NCI-H82 treated with DMSO at 0.1 percent for 48 hours (cell line): ENCODE measurements at regions not wholly inside any gene's neighbourhood (a gene's known extent, or its start where the extent isn't known, plus 50 kb on each side); places are given as distances from the start of the nearest gene placed in this dataset.
A peak's percentile ranks its signal among the peaks of the same experiment; 100 is the strongest.

ENCODE experiments used
- DNase-seq: peaks from one replicate; lab custom pipeline; 2025; ENCODE audit not compliant: unreplicated experiment; lab: John Stamatoyannopoulos, UW

DNA sequence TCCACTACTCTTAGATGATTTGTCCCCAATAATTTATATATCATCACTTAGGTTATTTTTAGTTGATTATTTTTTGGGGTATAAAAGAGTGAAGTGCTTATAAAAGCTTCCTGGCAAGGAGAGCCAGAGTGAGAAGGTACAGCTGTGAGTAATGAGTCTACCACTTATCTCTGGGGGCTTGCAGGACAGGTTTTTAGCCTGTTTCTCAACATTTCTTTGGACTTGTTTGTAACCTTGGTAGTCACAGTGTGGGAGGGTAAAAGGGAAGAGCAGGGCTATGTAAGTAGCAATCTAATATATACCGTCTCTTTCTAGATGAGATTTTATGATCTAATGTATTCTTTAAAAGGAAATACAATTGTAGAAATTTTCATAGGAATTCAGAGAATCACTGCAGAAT is 321.3 kb upstream of the GOLIM4 start:
- DNase-seq, result no peak

DNA sequence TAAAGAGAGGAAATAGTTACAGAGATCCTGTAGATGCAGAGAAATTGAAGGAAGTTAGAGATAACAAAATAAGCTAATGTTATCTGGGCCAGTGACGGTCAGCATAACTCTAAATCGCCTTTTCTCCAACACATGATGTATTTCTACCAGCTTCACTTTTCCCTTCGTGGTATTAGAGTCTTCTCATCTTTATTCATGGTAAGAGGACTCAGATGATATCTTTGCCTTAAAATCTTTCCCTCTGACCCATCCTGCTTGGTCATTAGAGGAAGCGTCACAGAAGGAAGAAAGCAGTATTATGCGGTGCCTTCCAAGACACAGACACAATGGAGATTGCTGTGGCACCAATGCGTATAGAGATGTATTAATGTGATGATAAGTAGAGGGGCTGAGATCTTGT is 320.7 kb upstream of the GOLIM4 start:
- no peak for DNase-seq

DNA sequence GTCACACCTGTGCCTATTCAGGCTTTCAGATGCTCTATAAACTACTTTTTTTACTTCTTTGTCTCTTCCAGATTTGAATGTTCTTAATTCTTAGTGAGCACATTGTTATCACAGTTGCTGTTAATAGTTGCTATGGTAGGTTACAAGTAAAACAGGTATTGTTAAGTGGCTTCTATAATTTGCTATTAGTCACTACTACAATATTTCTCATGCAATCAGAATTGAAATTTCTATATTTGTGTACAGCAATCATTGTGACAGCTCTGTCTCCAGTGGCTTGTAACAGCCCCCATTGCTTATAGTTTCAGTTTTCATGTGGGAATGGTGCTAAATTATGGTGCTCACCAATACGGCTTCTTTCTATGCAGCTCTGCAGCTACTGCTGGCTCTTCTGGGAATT is 318.4 kb upstream of the GOLIM4 start:
- DNase-seq, result no peak

DNA sequence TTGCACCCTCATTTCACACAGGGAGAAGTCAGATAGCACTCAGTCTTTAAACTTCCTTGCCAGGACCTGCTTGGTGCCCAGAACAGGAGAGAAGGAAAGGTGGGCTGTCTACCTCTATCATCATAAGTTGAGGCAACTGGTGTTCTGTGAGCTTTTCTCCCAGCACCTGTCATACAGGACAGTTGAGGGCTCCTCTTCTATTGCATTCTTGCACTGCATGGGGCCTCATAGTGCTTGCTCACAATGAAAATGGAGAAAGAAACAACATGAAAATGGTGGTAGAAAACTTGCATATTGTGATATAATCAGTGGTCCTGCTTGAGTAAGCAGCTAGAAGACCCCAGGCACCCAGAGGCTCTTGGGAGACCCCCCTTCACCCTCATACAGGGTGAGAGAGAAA is 311.7 kb upstream of the GOLIM4 start:
- DNase-seq, result no peak

DNA sequence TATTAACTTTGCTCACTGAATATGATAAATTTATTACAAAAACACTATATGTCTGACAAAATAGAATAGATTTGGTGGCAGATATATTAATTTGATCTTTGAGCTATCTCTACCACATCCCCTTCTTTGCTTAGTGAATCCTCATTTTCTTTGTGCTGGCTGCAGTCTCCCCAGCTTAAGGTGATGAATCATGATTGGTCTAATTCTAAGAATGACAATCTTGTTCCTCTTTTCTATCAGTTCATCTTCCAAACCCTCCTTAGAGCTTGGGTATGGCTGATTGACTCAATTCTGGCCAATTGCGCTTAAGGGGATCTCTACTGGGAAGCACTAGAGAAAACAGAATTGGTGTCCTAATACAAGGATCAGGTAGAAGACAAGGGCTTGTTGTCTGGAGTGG is 309.6 kb upstream of the GOLIM4 start:
- no peak for DNase-seq

DNA sequence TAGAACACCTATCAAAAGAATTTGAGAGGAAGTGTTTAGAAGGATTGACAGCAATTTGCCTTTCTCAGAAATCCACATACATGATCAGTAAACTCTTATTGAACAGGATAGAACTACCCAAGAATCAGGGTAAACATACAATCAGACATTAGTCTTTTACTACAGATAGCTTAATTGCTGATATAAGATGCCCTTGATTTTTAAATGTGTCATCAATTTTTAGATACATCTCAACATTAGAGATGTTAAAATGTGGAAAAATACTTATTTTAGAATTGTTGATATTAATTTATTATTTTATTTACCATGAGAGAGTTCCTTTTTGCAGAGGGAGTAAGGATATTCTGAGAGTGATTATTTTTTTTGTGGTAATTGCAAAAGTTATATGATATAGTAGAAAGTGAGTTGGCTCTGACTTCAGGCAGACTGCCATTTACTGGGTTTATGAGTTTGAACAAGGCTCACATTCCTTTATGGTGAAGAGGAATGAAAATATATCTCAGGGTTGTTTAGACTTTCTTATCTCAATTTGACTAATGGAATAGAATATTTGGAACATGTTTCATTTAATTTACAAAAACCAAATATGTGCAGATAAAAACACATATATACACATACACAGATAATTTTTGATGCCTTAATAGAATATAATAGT is 302.8 kb upstream of the GOLIM4 start:
- DNase-seq, result no peak

DNA sequence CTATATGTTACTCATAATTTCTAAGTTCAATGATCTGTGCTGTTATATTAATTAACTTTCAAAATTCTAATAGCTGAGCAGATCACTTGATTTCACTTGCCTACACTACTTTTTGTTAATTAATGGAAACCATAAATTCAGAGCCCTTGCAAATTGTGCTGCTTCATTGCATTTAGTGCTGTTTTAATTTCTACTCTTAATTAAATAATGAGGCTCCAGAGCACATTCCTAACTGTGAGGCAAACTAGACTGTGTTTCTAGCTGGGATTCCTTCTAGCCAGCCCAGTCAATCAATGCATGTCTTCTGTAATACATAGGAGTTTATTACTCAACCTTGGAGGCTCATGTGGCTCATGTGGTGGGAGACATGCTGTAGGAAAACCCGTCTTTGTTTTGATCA is 301.1 kb upstream of the GOLIM4 start:
- no peak for DNase-seq

DNA sequence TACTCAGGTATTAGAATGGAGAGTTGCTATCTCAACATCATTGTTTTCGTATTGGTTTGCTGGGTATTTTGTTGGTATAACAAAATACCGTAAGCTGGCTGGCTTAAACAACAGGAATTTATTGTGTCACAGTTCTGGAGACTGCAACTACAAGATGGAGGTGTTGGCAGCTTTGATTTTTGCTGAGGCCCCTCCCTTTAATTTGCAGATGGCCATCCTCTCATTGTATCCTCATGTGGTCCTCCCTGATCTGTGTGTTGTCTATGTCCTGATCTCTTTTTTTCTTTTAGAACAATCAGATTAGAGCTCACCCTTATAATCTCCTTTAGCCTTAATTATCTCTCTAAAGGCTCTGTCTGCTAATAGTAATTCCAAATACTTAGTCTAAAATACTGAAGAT is 299.8 kb upstream of the GOLIM4 start:
- peak; percentile 99 for DNase-seq

DNA sequence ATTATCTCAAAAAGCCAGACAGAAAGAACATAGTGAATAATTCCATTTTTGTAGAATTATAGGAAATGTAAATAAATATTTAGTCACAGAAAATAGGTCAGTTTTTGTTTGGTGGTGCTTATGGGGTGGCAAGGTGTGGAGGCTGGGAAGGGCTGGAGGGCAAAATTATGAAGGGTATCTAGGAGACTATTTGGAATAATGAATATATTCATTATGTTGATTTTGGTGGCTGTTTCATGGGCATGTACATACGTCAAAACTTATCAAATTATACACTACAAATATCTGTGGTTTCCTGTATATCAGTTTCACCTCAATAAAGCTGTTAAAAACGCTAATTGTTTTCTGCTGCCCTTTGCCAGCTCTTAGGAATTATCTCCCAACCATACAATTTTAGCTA is 298.7 kb upstream of the GOLIM4 start:
- no peak for DNase-seq

DNA sequence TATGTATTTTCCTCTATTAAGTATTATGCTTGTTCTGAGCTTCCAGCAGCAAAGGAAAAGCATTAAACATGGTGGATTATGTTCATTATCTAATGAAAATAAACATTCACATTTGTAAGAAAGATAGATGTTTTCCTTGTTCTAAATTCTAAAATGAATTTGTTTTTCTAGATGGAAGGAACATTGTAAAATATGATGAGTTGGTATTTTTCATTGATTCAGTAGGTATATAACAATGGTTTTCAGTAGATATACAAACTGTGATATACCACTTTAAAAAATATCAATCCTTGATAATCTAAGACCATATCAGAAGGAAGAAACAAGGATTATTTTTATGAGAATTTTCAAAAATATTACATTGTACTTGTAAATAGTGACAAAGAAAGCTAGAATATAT is 290.6 kb upstream of the GOLIM4 start:
- no peak for DNase-seq

DNA sequence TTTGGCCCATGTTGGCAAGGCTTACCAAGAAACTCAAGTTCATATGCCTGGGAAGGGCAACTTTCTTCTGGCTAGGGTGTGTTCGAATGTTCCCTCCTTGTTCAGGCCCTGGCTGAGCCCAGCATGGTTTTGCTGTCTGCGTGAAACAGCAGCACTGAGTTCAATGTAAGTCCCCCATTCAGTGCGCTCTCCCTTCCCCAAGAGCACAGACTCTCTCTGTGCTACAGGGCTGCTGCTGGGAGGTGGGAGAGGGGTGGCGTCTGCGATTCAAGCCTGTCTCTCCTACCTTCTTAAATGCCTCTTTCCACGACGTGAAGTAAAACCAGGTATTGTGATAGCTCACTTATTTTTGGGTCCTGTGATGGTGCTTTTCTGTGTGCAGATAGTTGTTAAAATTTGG is 289.3 kb upstream of the GOLIM4 start:
- DNase-seq, result no peak

DNA sequence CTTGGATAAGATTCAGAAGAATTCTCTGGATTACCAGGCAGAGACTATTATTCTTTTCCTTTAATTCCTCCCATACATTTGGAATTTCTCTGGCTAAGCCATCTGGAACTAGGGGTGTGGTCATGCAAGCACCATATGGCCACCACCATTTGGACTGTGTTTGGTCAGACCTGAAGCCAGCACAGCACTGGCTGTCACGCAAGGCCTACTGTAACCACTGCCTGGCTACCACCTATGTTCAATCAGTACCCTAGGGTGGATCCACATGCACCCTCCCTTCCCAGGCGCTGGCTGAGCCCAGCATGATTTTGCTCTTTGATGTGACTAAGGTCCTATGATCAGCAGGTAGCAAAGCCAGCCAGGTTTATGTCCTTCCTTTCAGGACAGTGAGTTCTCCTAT is 287.8 kb upstream of the GOLIM4 start:
- peak; percentile 33 for DNase-seq

DNA sequence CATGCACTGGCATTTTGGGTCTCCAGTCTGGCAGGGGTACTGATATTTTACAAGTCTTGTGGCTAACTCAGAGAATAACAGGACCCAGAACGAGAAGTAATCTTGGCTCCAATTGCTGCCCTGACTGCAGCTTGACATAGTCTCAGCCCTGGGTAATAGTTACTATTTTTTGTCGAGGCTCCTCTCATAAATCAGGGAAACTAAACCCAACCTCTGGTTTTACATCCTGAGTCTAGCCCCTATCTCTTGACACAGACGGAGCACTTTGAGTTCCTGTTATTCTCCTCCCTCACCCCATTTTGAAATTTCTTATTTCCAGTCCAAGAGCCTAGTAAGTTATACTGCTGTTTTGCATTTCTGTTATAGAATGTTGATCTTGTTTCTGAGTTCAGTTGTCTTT is 276.1 kb upstream of the GOLIM4 start:
- DNase-seq, result no peak

DNA sequence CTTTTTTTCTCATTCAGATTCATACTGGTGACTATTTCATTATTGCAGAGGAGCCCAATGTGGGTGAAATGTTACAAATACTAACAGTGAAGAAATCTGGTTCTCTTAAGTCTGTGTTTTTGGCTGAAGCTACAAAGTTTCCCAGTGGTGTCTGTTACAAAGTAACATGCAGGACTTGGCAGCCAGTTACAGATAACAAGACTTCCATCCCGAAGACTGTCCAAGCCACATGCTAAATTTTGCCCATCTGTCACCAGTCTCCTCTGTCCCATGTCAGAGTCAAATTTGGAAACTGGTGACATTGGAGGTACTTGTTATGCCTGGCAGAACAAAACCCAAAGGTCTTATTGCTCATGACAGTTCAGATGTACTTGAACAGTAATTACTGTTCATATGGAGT is 269.2 kb upstream of the GOLIM4 start:
- no peak for DNase-seq

DNA sequence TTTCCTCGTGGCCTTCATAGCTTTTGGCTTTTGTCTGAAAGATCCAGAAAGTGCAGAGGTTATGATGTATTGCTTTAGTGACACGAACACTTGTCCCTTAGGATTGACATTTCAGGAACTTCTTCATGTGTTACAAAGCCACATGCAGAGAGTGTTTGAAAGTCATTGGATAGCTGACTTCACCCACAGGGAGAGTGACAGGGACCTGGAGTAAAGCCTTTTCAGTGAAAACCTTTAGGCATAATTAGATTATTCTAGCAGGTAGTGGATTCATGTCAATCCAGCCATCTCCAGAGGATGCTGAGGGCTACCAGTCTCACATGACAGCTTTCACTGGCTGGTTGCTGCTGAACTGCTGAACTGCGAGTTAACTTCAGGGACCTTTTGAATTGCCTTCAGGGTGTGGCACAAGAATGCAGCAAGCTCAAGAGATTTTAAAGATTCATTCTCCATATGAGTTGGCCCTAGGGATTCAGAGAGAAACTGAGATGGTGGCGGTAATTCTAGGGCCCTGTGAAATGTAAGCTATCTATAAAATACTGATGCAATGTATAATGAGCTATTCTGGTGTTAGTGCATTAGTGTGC is 267.0 kb upstream of the GOLIM4 start:
- no peak for DNase-seq

DNA sequence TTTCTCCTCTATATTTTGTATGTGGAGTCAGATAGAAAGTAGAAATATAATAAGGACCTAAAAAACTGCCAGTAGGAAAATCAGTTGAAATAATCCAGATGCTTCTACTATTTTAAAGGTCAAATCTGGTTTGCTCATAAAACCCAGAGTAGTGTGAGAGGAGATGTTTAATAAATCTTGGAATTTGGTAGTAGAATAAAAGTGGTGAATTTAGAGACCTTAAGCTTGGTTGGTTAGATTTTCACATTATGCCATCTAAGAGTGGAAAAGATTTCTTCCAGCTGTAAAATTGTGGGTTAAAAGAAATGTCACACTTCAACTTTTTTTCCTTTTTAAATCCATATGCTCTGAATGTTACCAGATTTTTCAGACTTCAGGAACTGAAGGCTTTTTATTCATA is 266.4 kb upstream of the GOLIM4 start:
- DNase-seq, result no peak

DNA sequence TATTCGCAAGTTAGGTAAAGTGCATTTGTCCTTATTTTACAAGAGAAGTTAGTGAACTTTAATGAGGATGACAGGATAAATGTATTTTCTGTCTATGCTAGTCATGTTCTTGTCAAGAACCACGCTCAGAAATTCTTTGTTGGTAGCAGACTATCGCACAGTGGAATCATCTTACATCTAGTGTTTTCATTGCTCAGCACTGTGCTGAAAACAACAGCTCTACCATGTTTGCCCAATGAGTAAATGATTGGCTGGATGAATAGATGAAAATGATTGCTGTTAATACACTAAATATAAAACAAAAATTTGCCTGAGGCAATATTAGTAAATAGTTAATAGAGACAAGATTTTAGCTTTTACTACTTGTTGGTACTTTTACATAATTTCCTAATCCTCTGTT is 265.3 kb upstream of the GOLIM4 start:
- DNase-seq, result no peak

DNA sequence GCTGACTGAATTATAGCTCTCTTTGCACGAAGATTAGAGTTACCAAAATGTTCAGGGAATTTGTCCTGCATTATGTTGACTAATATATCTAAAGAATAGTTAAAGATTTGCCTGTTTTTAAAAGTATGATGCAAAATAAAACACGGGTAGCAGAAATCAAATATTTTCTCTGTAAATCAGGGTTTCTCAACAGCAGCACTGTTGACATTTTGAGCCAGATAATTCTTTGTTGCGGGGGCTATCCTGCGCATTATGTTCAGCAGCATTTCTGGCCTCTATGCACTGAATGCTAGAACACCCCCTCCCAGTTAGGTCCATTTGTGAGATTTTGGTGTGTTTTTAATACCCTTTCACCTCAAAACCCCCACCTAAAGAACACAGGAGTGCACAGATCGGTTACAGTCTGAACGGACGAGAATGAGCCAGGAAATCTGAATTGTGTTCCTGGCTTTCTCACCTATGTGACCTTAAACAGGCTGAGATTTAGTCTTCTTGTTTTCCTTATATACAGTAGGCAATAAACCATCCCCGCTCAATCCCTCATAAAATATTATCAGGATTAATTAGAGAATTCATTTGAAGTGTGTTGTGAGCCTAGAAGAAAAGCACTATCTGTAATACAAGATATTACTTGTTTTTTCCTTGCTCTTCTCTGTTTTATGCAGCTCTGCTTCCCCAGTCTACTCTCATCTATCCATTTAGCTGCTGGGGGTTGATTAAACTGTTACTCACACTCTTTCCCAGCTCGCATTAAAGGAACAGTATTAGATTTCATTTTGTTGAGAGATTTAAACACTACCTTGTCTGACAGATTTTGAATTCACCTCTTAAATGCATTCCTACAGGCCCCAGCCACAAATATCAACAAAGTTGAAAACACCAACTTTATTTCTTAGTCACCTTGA is 247.5 kb upstream of the GOLIM4 start:
- no peak for DNase-seq

DNA sequence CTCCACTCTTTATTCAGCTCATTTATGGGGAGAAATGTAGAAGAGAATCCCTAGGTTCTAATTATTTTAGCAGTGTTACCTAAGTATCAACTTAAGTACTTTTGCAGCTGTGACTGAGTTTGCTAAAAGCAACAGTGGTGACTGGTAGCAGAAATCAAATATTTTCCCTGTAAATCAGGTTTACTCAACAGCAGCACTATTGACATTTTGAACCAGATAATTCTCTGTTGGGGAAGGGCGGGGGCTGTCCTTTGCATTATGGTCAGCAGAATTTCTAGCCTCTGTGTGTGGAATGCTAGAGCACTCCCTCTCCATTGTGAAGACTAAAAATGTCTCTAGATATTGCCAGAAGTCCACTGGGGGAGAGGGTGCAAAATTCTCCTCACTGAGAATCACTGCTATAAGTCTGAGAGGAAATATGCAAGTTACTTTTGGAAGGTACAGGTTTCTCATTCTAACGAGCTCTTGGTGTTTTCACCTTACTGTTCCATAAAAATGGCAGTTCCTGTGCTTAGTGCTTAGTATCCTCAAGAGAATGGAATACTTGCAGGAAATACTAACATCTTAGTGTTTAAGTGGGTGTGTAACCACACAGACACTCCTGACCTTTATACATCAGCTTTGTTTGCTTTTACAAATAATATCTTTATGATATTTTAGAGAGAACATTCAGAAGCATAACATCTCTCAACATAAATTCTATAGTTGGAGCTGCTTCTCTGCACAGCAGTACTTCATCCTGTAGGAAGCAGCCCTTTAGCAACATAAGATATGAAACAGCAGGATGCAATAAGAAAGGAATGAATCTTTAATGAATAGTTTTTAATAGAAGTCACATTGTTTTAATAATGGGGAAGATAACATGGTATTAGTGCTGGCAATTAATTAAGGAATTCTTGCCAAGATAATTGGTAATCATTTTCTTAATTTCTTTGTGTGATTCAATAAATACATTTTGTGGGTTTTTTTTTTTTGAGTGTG is 246.5 kb upstream of the GOLIM4 start:
- no peak for DNase-seq

DNA sequence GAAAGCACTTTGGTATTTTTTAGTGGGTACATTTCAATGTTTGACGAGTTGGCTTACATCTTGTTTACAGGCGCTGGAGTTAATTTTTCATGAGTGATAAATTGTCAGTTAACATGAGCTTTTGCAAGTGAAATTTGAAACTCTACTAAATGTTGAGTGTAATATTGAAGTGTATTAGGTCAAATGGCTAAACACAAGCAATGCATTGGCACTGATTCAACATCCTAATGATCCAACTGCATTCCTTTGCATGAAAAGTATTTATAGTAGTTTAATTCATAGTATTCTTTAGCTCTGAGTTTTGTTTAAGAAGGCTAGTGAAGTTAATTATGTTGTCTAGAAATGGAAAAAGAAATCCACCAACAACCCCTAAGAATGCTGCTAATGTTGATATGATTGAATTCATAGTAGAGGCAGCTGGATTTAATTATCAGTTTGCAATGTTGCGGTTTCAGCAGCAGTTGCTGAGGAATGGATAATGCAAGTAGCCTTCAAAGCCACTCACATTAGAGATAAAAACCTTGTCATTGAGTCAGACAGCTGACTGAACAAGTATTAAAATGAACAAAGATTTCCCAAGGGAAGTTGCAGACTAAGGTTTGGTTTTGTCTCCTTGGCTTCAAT is 245.6 kb upstream of the GOLIM4 start:
- no peak for DNase-seq

DNA sequence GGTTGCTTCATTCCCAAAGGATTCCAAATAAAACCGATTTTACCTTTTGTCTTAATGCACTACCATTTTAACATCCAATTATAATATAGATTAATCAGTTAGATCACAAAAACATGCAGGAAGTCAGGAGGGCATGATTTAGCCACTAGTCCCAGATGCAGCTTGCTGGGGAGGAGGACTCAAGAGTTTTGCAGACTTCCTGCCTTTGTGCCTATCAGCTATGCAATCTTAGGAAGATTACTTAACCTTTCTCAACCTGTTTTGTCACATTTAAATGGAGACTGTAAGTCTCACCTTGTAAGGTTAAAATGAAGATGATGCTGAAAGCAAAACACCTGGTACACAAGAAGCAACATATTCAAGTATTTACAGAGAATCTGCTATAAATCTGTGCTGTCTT is 242.4 kb upstream of the GOLIM4 start:
- DNase-seq, result no peak
